ENCODE measurements at regions not wholly inside any gene's neighbourhood (a gene's known extent, or its start where the extent isn't known, plus 50 kb on each side); places are given as distances from the start of the nearest gene placed in this dataset.

DNA sequence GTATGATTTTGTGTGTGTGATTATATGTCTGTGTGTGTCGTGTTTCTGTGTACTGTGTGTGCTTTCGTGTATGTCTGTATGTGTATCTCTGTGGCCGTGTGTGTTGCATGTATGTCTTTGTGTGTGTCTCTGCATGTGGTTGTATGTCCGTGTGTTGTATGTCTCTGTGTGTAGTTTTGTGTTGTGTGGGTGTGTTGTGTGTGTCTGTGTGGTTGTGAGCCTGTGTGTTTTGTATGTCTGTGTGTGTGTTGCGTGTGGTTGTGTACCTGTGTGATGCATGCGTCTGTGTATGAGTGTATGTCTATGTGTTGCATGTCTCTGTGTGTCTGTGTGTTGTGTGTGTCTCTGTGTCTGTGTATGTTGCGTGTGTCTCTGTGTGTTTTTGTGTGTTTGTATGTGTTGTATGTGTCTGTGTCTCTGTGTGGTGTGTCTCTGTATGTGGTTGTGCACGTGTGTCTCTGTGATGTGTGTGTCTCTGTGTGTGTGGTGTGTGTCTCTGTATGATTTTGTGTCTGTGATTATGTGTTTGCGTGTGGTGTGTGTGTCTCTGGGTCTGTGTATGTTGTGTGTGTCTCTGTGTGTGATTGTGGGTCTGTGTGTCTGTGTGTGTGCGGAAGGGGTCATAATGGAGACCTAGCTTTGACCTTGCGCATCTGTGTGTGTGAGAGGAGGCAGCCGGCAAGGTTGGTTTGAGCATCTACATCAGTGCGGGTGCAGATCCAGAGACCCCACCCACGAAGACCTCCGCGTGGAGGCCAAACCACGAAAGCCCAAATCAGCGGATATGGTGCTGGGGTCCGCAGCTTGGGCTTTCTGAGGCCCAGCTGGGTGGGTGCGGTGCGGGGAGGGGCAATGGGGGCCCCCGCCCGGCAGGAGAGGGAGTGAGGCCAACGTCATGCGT is 212.6 kb upstream of the GSE1 start:
- TF ChIP-seq, protein P1, sequence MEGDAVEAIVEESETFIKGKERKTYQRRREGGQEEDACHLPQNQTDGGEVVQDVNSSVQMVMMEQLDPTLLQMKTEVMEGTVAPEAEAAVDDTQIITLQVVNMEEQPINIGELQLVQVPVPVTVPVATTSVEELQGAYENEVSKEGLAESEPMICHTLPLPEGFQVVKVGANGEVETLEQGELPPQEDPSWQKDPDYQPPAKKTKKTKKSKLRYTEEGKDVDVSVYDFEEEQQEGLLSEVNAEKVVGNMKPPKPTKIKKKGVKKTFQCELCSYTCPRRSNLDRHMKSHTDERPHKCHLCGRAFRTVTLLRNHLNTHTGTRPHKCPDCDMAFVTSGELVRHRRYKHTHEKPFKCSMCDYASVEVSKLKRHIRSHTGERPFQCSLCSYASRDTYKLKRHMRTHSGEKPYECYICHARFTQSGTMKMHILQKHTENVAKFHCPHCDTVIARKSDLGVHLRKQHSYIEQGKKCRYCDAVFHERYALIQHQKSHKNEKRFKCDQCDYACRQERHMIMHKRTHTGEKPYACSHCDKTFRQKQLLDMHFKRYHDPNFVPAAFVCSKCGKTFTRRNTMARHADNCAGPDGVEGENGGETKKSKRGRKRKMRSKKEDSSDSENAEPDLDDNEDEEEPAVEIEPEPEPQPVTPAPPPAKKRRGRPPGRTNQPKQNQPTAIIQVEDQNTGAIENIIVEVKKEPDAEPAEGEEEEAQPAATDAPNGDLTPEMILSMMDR (conservative IDR thresholded peaks at IDR 0.05): no peak
- no peak for TF ChIP-seq ZFX (IDR thresholded peaks at IDR 0.05)

Data from C4-2B (cell line).